CD4-positive, alpha-beta T cell treated with Interleukin-4 for 4 hours (primary cell): ENCODE measurements at regions not wholly inside any gene's neighbourhood (a gene's known extent, or its start where the extent isn't known, plus 50 kb on each side); places are given as distances from the start of the nearest gene placed in this dataset.
"Not testable (repeated sequence)": the region's sequence is repeated elsewhere in the genome, so short reads cannot be mapped to it uniquely, and the experiment has no call there.

Experiments used
- DNase-seq: peaks from one replicate; pipeline ENCODE4 v3.0.0-alpha.2; 2020

GRCh38 chr7:115638853-115639252 lies 391.7 kb downstream of the TFEC start:
- no peak for DNase-seq

GRCh38 chr7:115637128-115637527 lies 393.4 kb downstream of the TFEC start:
- no peak for DNase-seq

- no peak for DNase-seq
Observed at GRCh38 chr7:115635876-115636275, 394.7 kb downstream of the TFEC start.

GRCh38 chr7:115635376-115635775 lies 395.2 kb downstream of the TFEC start:
- no peak for DNase-seq

- DNase-seq: no peak
Observed at GRCh38 chr7:115634633-115635032, 395.9 kb downstream of the TFEC start.

GRCh38 chr7:115632636-115633035 lies 397.9 kb downstream of the TFEC start:
- no peak for DNase-seq

GRCh38 chr7:115631782-115632181 lies 398.8 kb downstream of the TFEC start:
- no peak for DNase-seq

GRCh38 chr7:115630049-115630448 lies 400.5 kb downstream of the TFEC start:
- DNase-seq: no peak

GRCh38 chr7:115618676-115619075 lies 411.9 kb downstream of the TFEC start:
- DNase-seq: no peak

GRCh38 chr7:115613836-115614235 lies 416.7 kb downstream of the TFEC start:
- no peak for DNase-seq

GRCh38 chr7:115603416-115603815 lies 427.1 kb downstream of the TFEC start:
- no peak for DNase-seq

- no peak for DNase-seq
Observed at GRCh38 chr7:115600207-115600606, 430.4 kb downstream of the TFEC start.

- not testable (repeated sequence) for DNase-seq
Observed at GRCh38 chr7:115599184-115599583, 431.4 kb downstream of the TFEC start.

- DNase-seq: not testable (repeated sequence)
Observed at GRCh38 chr7:115597220-115597619, 433.3 kb downstream of the TFEC start.

GRCh38 chr7:115593111-115593510 lies 437.5 kb downstream of the TFEC start:
- DNase-seq: no peak

- no peak for DNase-seq
Observed at GRCh38 chr7:115585015-115585718, 445.4 kb downstream of the TFEC start.

- DNase-seq: no peak
Observed at GRCh38 chr7:115582956-115583355, 447.6 kb downstream of the TFEC start.

GRCh38 chr7:115578576-115578975 lies 452.0 kb downstream of the TFEC start:
- no peak for DNase-seq

- no peak for DNase-seq
Observed at GRCh38 chr7:115574681-115575291, 455.8 kb downstream of the TFEC start.

GRCh38 chr7:115572111-115572510 lies 458.5 kb downstream of the TFEC start:
- DNase-seq: no peak

- DNase-seq: no peak
Observed at GRCh38 chr7:115561335-115562110, 469.0 kb downstream of the TFEC start.

GRCh38 chr7:115559877-115560276 lies 470.7 kb downstream of the TFEC start:
- no peak for DNase-seq

GRCh38 chr7:115558161-115558560 lies 472.4 kb downstream of the TFEC start:
- no peak for DNase-seq

GRCh38 chr7:115557296-115557695 lies 473.3 kb downstream of the TFEC start:
- DNase-seq: not testable (repeated sequence)
